DND-41 (cell line): ENCODE measurements at regions not wholly inside any gene's neighbourhood (a gene's known extent, or its start where the extent isn't known, plus 50 kb on each side); places are given as distances from the start of the nearest gene placed in this dataset.

Experiments used
- ATAC-seq: fragments of 200-7000 bp; cut with Tn5 transposase; 3 replicates; pipeline ENCODE4 v1.9.1; 2021; ENCODE audit warnings: low read depth; ENCODE audit not compliant: insufficient read depth
- DNase-seq: peaks from one replicate; pipeline ENCODE4 v3.0.0-alpha.2; 2020
- H2AFZ ChIP-seq: 2 replicates; pipeline ENCODE4 v1.6.0; 2012; ENCODE audit warnings: low read depth, low read length
- H3K27ac ChIP-seq: 2 replicates; pipeline ENCODE4 v1.5.1; 2012; ENCODE audit warnings: low read length, inconsistent platforms
- H3K27me3 ChIP-seq: fragments of 200-600 bp; sonication (generic); 2 replicates; pipeline ENCODE4 v1.6.0; 2012; ENCODE audit warnings: low read length, mild to moderate bottlenecking, inconsistent platforms; ENCODE audit not compliant: insufficient read depth, poor library complexity
- H3K36me3 ChIP-seq: 2 replicates; pipeline ENCODE4 v1.5.1; 2012; ENCODE audit warnings: low read length, inconsistent platforms; ENCODE audit not compliant: insufficient read depth
- H3K4me1 ChIP-seq: 2 replicates; pipeline ENCODE4 v1.5.1; 2012; ENCODE audit warnings: mild to moderate bottlenecking, low read length; ENCODE audit not compliant: insufficient read depth
- H3K4me2 ChIP-seq: 2 replicates; pipeline ENCODE4 v1.6.0; 2012; ENCODE audit warnings: mild to moderate bottlenecking, moderate library complexity, low read length, inconsistent platforms; ENCODE audit not compliant: insufficient read depth
- H3K4me3 ChIP-seq, 2 experiments: fragments of 200-600 bp in 1 of 2; shearing (Covaris generic) in 1 of 2; 2 replicates each; pipeline ENCODE4 v1.5.1; 2012 to 2016; ENCODE audit warnings: inconsistent platforms in 2 of 2, low read length in 2 of 2, mild to moderate bottlenecking in 2 of 2, low read depth in 1 of 2, moderate library complexity in 1 of 2
- H3K79me2 ChIP-seq: 2 replicates; pipeline ENCODE4 v1.6.0; 2012; ENCODE audit warnings: low read length, inconsistent platforms; ENCODE audit not compliant: insufficient read depth
- H3K9ac ChIP-seq: 2 replicates; pipeline ENCODE4 v1.6.0; 2012; ENCODE audit warnings: low read depth, mild to moderate bottlenecking, inconsistent platforms, low read length, moderate library complexity
- H3K9me3 ChIP-seq: 2 replicates; pipeline ENCODE4 v1.5.1; 2012; ENCODE audit warnings: low read length, moderate library complexity, mild to moderate bottlenecking, inconsistent platforms; ENCODE audit not compliant: insufficient read depth, severe bottlenecking
- H4K20me1 ChIP-seq: 2 replicates; pipeline ENCODE4 v1.6.0; 2012; ENCODE audit warnings: low read length; ENCODE audit not compliant: insufficient read depth
- EZH2 ChIP-seq: IDR thresholded peaks from 3 replicates; pipeline ENCODE4 v1.6.1; 2012; ENCODE audit warnings: borderline replicate concordance, low read depth, mild to moderate bottlenecking, moderate library complexity, low read length, inconsistent platforms; ENCODE audit not compliant: severe bottlenecking
- TF ChIP-seq, protein P1 (sequence below): IDR thresholded peaks from 2 replicates; pipeline ENCODE4 v1.5.1; 2012; ENCODE audit warnings: borderline replicate concordance, low read length, moderate library complexity, mild to moderate bottlenecking; ENCODE audit not compliant: poor library complexity, severe bottlenecking; ENCODE audit errors: extremely low read depth

GRCh38 chr1:212181015-212181882 lies 104.0 kb upstream of the PPP2R5A start:
- no peak for ATAC-seq
- H3K79me2 ChIP-seq: no peaks in the 10 kb centered on the region
- no peak overlapping the region for H3K4me3 ChIP-seq
- DNase-seq: no peak
- H3K36me3 ChIP-seq: no peaks in the 10 kb centered on the region
- H2AFZ ChIP-seq: no peak overlapping the region
- H3K9me3 ChIP-seq: no peaks in the 10 kb centered on the region
- peaks cover 4% of the 10 kb centered on the region for H3K4me1 ChIP-seq
- H3K27ac ChIP-seq: no peak overlapping the region
- H4K20me1 ChIP-seq: no peaks in the 10 kb centered on the region
- H3K4me2 ChIP-seq: no peak overlapping the region
- no peak overlapping the region for H3K9ac ChIP-seq
- TF ChIP-seq, protein P1, sequence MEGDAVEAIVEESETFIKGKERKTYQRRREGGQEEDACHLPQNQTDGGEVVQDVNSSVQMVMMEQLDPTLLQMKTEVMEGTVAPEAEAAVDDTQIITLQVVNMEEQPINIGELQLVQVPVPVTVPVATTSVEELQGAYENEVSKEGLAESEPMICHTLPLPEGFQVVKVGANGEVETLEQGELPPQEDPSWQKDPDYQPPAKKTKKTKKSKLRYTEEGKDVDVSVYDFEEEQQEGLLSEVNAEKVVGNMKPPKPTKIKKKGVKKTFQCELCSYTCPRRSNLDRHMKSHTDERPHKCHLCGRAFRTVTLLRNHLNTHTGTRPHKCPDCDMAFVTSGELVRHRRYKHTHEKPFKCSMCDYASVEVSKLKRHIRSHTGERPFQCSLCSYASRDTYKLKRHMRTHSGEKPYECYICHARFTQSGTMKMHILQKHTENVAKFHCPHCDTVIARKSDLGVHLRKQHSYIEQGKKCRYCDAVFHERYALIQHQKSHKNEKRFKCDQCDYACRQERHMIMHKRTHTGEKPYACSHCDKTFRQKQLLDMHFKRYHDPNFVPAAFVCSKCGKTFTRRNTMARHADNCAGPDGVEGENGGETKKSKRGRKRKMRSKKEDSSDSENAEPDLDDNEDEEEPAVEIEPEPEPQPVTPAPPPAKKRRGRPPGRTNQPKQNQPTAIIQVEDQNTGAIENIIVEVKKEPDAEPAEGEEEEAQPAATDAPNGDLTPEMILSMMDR: no peak
- TF ChIP-seq EZH2: no peak
- H3K27me3 ChIP-seq: no peaks in the 10 kb centered on the region

GRCh38 chr1:212182171-212182570 lies 103.0 kb upstream of the PPP2R5A start:
- H3K4me1 ChIP-seq: peaks cover 13% of the 10 kb centered on the region
- H4K20me1 ChIP-seq: no peaks in the 10 kb centered on the region
- no peak for TF ChIP-seq EZH2
- TF ChIP-seq, protein P1: no peak

DNA sequence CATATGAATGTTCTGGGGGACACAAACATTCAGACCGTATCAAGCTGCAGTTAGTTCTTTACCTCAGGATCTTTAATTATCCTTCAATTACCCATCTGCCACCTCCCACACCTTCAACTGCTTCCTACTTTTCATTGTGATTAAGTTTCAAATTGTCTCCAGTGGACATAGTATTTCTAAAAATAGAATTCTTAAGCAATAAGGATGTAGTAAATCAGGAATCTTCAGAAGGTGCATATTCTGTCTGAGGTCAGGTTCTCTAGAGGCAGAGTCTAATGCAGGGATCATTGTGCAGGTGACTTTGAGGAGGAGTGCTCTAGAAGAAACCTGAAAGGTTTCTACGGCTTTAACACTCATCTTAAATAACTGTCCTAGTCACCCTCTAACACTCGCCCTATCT lies 102.6 kb upstream of the PPP2R5A start:
- Histone ChIP-seq H3K27ac (no peak overlapping the region), H3K79me2 (no peaks in the 10 kb centered on the region), H3K36me3 (no peaks in the 10 kb centered on the region), H3K27me3 (no peaks in the 10 kb centered on the region), H3K4me2 (no peak overlapping the region), H3K9ac (no peak overlapping the region), H2AFZ (no peak overlapping the region), H3K4me3 (no peak overlapping the region), H3K4me1 (peaks cover 14% of the 10 kb centered on the region), H4K20me1 (no peaks in the 10 kb centered on the region), H3K9me3 (no peaks in the 10 kb centered on the region)
- TF ChIP-seq, protein P1: no peak
- TF ChIP-seq EZH2: no peak
- no peak for ATAC-seq
- no peak for DNase-seq

More at GRCh38 chr1:212182171-212182570, 103.0 kb upstream of the PPP2R5A start:
- Histone ChIP-seq H3K9ac (no peak overlapping the region), H2AFZ (no peak overlapping the region), H3K4me3 (no peak overlapping the region), H3K9me3 (no peaks in the 10 kb centered on the region), H3K36me3 (no peaks in the 10 kb centered on the region), H3K27ac (no peak overlapping the region), H3K79me2 (no peaks in the 10 kb centered on the region), H3K4me2 (no peak overlapping the region), H3K27me3 (no peaks in the 10 kb centered on the region)
- DNase-seq (no peak), ATAC-seq (no peak)
